Muscle layer of duodenum (tissue), 2 donors: ENCODE measurements at regions not wholly inside any gene's neighbourhood (a gene's known extent, or its start where the extent isn't known, plus 50 kb on each side); places are given as distances from the start of the nearest gene placed in this dataset.

Experiments used
- H3K27ac ChIP-seq: one replicate; pipeline ENCODE4 v1.7.0; 2013; ENCODE audit warnings: mild to moderate bottlenecking, low read length
- H3K27me3 ChIP-seq: one replicate; pipeline ENCODE4 v1.7.0; 2013; ENCODE audit warnings: low read depth, mild to moderate bottlenecking, control low read depth, low read length
- H3K36me3 ChIP-seq, 2 donors: one replicate each; pipeline ENCODE4 v1.7.0; 2013; ENCODE audit warnings: low read length in 2 of 2, control low read depth in 1 of 2, mild to moderate bottlenecking in 1 of 2; ENCODE audit not compliant: insufficient read depth in 2 of 2, control insufficient read depth in 1 of 2
- H3K4me1 ChIP-seq, 2 donors: one replicate each; pipeline ENCODE4 v1.7.0; 2013; ENCODE audit warnings: low read length in 2 of 2, mild to moderate bottlenecking in 2 of 2, control low read depth in 1 of 2, moderate library complexity in 1 of 2; ENCODE audit not compliant: insufficient read depth in 2 of 2, control insufficient read depth in 1 of 2
- H3K4me3 ChIP-seq, 2 donors: one replicate each; pipeline ENCODE4 v1.7.0; 2013; ENCODE audit warnings: low read length in 2 of 2, low read depth in 1 of 2, mild to moderate bottlenecking in 1 of 2
- H3K9me3 ChIP-seq, 2 donors: one replicate each; pipeline ENCODE4 v1.7.0; 2013; ENCODE audit warnings: low read length in 2 of 2, control low read depth in 1 of 2, mild to moderate bottlenecking in 1 of 2; ENCODE audit not compliant: control insufficient read depth in 1 of 2
- donor health status: healthy.

GRCh38 chr19:30158067-30158892, 213.9 kb upstream of the ZNF536 start:
- Histone ChIP-seq H3K4me3 (no peak overlapping the region), H3K27ac (no peak overlapping the region), H3K4me1 (no peaks in the 10 kb centered on the region), H3K27me3 (no peaks in the 10 kb centered on the region), H3K36me3 (no peaks in the 10 kb centered on the region), H3K9me3 (no peaks in the 10 kb centered on the region)

- H3K4me1 ChIP-seq: no peaks in the 10 kb centered on the region
- H3K27ac ChIP-seq: no peak overlapping the region
- no peaks in the 10 kb centered on the region for H3K9me3 ChIP-seq
- H3K36me3 ChIP-seq: no peaks in the 10 kb centered on the region
- H3K27me3 ChIP-seq: no peaks in the 10 kb centered on the region
- no peak overlapping the region for H3K4me3 ChIP-seq
Observed at GRCh38 chr19:30158893-30159245, 213.3 kb upstream of the ZNF536 start.

- H3K27ac ChIP-seq: no peak overlapping the region
- no peak overlapping the region for H3K4me3 ChIP-seq
- H3K9me3 ChIP-seq: no peaks in the 10 kb centered on the region
- no peaks in the 10 kb centered on the region for H3K27me3 ChIP-seq
- no peaks in the 10 kb centered on the region for H3K36me3 ChIP-seq
- H3K4me1 ChIP-seq: no peaks in the 10 kb centered on the region
Observed at GRCh38 chr19:30159636-30160035, 212.5 kb upstream of the ZNF536 start.

- no peak overlapping the region for H3K27ac ChIP-seq
- H3K36me3 ChIP-seq: no peaks in the 10 kb centered on the region
- no peaks in the 10 kb centered on the region for H3K27me3 ChIP-seq
- H3K4me3 ChIP-seq: no peak overlapping the region
- H3K4me1 ChIP-seq: no peaks in the 10 kb centered on the region
- no peaks in the 10 kb centered on the region for H3K9me3 ChIP-seq
Observed at GRCh38 chr19:30160426-30160825, 211.8 kb upstream of the ZNF536 start.

- H3K27ac ChIP-seq: no peak overlapping the region
- no peaks in the 10 kb centered on the region for H3K4me1 ChIP-seq
- H3K4me3 ChIP-seq: no peak overlapping the region
- no peaks in the 10 kb centered on the region for H3K9me3 ChIP-seq
- no peaks in the 10 kb centered on the region for H3K36me3 ChIP-seq
- no peaks in the 10 kb centered on the region for H3K27me3 ChIP-seq
Observed at GRCh38 chr19:30161021-30161655, 211.0 kb upstream of the ZNF536 start.

- Histone ChIP-seq H3K27me3 (no peaks in the 10 kb centered on the region), H3K36me3 (no peaks in the 10 kb centered on the region), H3K27ac (no peak overlapping the region), H3K4me3 (no peak overlapping the region), H3K9me3 (no peaks in the 10 kb centered on the region), H3K4me1 (no peaks in the 10 kb centered on the region)
Observed at GRCh38 chr19:30161770-30162169, 210.4 kb upstream of the ZNF536 start.

DNA sequence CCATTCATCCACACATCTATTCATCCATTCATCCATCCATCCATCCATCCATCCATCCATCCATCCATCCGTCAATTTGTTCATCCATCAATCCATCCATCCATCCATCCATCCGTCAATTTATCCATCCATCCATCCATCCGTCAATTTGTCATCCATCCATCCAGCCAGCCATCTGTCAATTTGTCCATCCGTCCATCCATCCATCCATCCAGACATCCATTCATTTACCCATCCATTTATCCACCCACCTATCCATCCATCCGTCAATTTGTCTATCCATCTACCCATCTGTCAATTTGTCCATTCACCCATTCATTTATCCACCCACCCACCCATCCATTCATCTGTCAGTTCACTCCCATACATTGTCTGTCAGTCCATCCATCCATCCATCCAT, 209.5 kb upstream of the ZNF536 start:
- Histone ChIP-seq H3K27me3 (no peaks in the 10 kb centered on the region), H3K4me3 (no peak overlapping the region), H3K27ac (no peak overlapping the region), H3K36me3 (no peaks in the 10 kb centered on the region), H3K9me3 (no peaks in the 10 kb centered on the region), H3K4me1 (no peaks in the 10 kb centered on the region)

DNA sequence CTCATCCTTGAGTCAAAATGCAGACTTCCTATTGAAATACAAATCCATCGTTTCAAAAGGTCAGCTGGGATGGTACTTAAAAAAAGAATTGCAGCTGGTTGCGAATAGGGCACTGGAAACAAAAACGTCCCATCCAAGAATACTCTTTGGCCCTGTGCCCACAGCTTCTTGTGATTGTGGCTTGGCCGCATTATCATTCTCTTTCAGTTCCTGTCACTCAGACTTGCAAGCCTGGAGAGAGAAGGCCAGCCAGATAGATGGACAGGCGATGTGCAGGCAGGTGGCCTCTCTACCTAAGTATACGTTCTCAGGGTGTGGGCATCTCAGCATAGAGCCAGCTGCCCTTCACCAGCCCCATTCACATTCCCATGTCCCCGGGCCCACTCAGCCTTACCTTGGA, 208.5 kb upstream of the ZNF536 start:
- Histone ChIP-seq H3K4me3 (no peak overlapping the region), H3K27ac (no peak overlapping the region), H3K9me3 (no peaks in the 10 kb centered on the region), H3K27me3 (no peaks in the 10 kb centered on the region), H3K36me3 (no peaks in the 10 kb centered on the region), H3K4me1 (no peaks in the 10 kb centered on the region)

DNA sequence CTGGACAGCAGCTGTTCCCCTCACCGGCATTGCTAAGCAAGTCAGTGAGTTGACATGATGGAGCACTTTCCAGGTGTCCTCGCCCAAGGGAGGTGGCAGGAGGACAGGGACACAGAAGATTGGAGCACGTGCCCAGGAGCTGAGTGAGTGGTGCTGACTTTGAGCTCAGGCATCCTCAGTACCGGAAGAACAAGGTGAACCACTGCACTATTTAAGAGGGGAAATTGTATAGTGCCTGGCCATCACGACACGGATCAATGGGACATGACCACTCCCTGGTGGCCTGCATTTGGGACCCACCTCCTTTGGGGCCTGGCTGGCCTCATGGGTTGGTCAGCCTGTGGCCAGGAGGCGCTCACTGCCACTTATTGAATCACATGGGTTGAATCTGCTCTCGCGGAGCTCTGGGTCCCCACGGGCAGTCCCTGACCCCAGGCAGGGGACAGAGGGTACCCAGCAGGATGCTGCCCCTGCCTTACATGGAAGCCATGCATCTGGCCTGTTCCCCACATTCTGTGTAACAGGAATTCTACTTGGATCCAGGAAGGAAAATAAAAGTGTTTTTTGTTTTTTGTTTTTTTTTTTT, 206.9 kb upstream of the ZNF536 start:
- no peaks in the 10 kb centered on the region for H3K9me3 ChIP-seq
- H3K36me3 ChIP-seq: no peaks in the 10 kb centered on the region
- no peaks in the 10 kb centered on the region for H3K27me3 ChIP-seq
- H3K4me3 ChIP-seq: no peak overlapping the region
- H3K27ac ChIP-seq: no peak overlapping the region
- no peaks in the 10 kb centered on the region for H3K4me1 ChIP-seq

DNA sequence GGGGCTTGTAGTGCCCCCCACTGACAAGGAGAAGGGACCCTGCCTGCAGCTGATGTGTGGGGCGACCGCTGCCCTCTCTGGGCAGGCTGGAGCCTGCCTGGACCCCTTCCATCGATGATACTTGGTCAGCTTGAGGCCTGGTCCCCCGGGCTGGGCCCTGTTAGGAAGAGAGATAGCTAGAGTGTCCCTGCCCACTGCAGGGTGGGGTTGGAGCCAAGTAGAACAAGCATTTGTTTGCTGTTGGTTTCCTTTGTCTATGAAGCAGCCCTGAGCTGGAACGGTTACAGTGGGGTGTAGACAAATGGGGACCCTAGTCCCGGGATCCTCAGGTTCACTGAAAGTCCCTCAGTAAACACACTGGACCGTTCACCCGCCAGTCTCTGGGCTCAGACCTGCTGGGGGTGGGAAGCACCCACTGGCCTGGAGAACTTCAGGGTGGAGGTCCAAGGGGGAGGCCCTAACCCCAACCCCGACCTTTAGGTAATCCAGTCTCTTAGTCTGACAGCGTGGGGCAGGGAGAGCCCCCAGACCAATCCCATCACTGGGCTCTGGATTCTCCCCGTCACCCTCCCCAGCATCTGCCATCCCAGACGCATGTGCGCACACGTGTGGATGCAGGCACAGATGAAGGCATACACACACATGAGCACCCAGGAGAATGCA, 204.8 kb upstream of the ZNF536 start:
- Histone ChIP-seq H3K4me1 (no peaks in the 10 kb centered on the region), H3K36me3 (no peaks in the 10 kb centered on the region), H3K4me3 (no peak overlapping the region), H3K27me3 (no peaks in the 10 kb centered on the region), H3K27ac (no peak overlapping the region), H3K9me3 (no peaks in the 10 kb centered on the region)

GRCh38 chr19:30167976-30168635, 204.1 kb upstream of the ZNF536 start:
- H3K9me3 ChIP-seq: no peaks in the 10 kb centered on the region
- no peaks in the 10 kb centered on the region for H3K36me3 ChIP-seq
- no peak overlapping the region for H3K4me3 ChIP-seq
- H3K27me3 ChIP-seq: no peaks in the 10 kb centered on the region
- no peaks in the 10 kb centered on the region for H3K4me1 ChIP-seq
- no peak overlapping the region for H3K27ac ChIP-seq
